ENCODE measurements at regions not wholly inside any gene's neighbourhood (a gene's known extent, or its start where the extent isn't known, plus 50 kb on each side); places are given as distances from the start of the nearest gene placed in this dataset.
"Not testable (repeated sequence)": the region's sequence is repeated elsewhere in the genome, so short reads cannot be mapped to it uniquely, and the experiment has no call there.

DNA sequence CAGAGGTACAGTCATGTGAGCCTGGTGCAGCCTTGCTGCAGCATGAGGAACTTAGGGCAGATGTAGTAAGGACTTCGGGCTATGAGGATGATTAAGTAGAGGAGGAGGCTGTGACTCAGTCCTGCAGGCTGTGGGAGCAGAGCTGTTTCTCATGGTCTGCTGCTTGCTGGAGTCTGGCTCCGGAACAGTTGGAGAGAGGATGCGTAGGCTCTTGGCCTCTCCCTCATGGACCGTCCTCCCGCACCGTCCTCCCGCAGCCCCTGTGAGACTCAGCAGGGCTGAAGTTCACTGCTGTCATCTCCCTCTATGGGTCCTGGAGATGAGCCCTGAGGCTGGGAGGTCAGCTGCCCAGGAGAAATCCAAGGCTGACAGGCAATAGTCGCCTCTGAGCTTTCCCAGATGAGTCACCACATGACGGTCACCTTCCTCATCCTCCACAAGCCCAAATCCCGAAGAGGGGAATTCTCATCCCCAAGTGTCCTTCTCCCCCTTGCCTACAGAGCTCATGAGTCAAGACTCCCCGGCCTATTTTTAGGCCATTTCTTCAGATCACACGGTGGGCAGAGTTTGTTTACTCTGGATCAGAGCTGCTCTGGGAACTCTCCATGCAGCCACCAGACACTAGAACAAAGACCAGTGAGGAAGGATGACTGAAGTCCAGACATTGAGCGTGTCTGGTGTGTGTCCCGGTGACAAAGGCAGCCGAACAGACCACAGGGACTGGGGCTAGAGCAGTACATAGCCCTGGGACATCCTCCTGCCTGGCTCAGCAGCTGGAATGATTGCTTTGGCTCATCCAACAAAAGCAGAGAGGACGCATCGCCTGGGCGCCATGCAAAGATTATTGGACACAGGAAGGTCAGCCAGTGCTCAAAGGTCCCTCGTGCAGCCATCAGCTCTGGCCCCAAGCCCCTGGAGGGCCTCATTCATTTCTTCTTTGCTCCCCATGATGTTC, 134.5 kb downstream of the NPIPB11 start:
- not testable (repeated sequence) for DNase-seq

DNA sequence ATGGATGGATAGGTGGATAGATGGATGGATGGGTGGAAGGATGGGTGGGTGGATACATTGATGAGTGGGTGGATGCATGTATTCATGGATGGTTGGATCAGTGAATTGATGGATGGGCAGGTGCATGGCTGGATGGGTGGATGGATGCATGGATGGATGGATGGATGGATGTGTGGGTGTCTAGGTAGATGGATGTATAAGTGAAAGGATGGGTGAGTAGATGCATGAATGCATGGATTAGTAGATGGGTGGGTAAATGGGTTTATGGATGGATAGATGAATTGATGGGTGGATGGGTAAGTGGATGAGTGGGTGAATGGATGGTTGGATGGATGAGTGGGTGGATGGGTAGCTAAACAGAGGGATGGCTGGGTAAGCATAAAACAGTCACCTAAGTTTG, 135.6 kb downstream of the NPIPB11 start:
- not testable (repeated sequence) for DNase-seq

DNA sequence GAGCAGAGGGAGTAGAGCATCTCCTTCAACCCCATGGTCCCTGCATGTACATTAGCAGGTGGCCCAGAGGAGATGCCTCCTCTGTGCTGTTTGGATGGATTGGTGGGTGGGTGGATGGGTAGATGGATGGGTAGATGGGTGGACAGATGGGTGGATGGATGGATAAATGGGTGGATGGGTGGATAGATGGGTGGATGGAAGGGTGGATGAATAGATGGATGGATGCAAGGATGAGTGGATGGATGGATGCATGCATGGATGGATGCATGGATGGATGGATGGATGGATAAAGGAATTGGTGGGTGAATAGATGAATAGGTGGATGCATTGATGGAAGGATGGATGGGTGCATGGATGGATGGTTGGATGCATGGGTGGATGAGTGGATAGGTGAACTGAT, 136.5 kb downstream of the NPIPB11 start:
- not testable (repeated sequence) for DNase-seq

DNA sequence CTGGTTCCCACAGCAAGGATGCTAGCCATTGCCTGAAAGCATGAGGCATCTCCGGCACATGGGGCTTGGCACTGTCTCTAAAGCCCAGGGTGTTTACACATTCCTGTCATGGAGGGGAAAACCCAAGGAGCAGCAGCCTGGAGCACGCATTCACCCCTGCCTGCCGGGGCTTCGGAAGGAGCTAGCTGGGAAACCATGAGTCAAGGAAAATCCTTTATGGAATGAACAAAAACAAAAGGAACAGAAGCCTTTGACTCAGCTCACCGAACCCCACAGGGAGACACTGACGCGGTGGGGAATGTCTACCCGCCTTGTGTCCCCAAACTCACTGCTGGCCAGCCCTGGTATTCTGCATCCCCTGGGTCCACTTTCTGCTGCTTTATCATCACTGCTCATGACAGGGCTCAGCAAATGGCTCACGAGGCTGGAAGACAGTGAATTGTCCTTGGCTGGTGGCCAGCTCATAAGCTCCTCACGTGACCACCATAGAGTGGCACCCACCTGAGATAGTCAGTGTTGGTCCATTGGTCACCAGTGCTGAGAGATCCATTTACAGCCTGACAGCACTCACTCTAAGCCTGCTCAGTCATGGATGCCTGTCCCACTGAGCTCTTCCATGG, 137.2 kb downstream of the NPIPB11 start:
- not testable (repeated sequence) for DNase-seq

DNA sequence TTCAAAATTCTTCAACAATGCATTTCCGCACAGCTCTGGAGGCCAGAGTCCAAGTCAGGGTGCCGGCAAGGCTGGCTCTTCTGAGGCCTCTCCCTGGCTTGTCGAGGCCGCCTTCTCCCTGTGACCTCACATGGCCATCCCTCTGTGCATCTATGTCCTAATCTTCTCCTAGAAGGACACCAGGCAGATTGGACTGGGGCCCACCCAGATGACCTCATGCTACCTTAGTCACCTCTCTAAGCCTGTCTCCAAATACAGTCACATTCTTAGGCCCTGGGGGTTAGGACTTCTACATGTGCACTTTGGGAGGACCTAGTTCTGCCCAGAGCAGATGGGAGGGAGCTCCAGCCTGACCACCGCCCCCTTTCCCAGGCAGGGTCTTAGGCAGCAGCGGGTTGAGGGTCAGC, 137.7 kb downstream of the NPIPB11 start:
- not testable (repeated sequence) for DNase-seq

DNA sequence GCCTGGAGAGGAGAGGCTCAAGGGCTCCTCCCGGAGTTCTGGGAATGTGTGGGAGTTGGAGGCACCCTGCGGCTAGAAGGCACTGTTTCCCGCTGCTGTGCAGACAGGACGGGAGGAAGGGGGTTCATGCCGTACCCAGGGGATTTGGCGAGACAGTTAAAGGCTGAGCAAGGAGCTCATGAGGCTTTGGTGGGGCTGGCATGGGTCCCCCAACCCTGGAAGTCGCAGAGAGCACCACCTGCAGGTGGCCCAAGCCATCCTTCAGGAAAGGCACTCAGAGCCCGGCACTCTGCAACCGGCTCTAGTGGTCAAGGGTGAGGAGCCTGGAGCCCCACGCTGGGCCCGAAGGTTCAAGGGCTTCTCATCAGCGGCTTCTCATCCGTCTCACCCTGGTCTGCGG, 138.2 kb downstream of the NPIPB11 start:
- not testable (repeated sequence) for DNase-seq

DNA sequence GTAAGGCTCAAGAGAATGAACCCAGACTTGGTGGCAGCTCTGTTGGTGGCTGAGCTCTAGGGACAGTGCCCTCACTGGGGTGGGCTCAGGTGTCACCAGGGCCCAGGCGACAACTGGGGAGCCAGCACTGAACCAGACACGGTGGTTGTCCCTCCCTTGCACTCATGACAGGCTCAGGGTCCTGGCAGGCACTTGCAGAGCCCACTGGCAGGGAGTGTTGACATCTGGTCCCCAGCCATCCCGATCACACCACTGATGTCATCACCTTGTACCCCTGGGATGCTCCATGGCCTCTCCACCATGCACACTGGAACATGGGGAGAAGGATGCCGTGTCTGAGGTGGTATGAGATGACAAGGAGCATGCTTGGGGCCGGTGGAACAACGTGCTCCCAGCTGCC, 138.6 kb downstream of the NPIPB11 start:
- DNase-seq = not testable (repeated sequence)

DNA sequence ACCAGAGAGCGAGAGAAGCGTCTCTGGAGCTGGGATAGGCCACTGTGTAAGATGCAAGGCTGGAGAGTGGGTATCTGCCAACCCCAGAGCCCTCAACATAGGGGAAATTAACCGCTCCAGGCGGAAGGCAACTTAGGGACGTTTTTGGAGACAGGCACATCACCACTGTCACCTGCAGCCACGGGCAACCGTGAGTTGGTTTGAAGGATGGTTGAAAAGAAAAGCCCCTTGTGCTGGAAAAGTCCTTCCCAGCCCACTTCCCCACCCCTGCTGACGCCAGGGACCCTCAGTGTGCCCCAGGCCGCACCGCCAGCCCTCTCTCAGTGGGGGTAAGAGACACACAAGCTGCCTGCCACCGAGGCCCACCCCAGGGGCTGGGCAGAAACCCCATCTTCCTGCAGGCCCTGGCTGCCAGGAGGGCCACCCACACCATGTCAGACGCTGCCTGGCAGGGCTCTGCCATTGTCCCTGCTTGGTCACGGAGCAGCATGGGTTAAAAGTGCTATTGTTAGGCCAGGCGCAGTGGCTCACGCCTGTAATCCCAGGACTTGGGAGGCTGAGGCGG, 139.4 kb downstream of the NPIPB11 start:
- DNase-seq = not testable (repeated sequence)

DNA sequence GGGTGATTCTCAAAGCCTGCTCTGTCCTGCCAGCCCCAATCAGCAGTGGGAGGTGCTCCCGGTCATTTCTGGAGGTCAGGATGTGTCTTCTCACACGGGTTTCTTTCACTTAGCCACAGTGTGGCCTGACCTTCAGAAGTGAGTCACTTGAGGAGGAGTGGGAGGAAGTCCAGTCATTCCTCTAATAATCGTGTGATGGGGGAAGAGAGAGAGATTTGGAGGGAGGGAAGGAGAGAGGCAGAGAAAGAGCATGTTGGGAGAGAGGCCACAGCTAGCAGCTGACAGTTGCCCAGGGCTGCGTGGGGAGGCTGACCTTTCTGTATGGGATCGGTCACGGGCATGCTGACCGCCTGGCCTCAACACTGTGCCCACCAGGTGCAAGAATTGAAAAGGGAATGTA, 139.9 kb downstream of the NPIPB11 start:
- not testable (repeated sequence) for DNase-seq

DNA sequence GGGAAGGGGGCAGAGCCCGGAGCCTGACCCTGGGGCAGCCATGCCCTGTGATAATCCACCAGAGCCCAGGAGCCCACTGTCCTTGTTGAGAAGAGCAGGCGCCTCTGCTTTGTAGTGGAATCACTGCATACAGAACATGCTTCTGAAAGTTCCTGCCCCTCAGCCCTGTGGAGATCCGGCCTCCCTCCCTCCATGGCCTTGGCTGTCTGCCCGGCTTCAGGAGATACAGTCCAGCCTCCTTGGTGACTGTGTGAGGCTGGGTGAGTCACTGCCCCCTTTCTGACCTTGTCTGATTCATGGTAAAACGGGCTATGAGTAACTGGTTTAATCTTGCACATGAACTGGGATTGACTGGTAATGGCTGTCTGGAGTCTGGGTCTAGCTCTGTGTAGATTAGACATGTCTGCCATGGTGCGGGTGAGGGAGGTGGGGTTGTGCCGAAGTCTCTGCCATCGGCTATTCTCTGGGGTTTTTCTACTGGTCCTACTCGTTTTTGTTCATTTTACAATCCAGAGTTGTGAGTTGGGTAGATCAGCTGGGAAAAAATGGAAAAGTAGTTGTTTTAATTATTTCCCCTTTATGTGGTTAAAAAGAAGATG, 141.2 kb downstream of the NPIPB11 start:
- DNase-seq = not testable (repeated sequence)

DNA sequence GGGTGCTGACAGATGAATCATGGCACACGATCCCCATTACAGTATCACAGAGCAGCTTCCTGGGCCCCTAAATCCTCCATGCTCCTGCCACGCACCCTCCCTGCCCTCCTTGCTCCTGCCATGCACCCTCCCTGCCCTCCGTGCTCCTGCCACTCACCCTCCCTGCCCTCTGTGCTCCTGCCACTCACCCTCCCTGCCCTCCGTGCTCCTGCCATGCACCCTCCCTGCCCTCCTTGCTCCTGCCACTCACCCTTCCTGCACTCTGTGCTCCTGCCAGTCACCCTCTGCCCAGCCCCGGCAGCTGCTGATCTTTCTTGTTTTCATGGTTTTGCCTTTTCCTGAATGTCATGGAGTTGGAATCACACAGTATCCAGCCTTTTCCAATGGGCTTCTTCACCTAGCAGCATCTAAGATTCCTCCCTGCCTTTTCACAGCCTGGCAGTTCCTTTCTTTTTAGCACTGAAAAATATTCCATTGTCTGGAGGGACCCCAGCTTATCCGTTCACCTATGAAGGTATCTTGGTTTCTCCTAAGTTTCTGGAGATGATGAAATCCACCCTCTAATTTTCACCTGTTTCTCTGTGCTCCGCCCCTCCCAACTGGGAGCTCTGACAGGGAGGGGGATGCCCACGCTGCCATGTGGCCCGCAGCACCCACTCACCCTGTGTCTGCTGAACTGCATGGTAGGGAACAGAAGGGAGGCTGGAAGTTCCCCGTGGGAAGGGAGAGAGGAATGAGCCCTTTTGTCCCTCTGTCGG, 142.3 kb downstream of the NPIPB11 start:
- DNase-seq = not testable (repeated sequence)

DNA sequence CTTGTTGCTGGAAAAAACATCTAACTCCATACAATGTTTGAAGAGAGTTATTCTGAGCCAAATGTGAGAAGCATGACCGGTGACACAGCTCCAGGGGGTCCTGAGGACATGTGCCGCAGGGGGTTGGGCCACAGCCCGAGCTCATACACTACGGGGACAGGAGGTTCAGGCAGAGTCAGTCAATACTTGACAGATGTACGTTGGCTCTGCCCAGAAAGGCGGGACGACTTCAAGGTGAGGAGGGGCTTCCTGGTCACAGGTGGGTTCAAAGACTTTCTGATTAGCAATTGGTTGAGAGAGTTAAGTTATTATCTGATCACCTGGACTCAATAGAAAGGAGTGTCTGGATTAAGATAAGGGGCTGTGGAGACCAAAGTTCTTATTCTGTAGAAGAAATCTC, 143.8 kb downstream of the NPIPB11 start:
- not testable (repeated sequence) for DNase-seq

DNA sequence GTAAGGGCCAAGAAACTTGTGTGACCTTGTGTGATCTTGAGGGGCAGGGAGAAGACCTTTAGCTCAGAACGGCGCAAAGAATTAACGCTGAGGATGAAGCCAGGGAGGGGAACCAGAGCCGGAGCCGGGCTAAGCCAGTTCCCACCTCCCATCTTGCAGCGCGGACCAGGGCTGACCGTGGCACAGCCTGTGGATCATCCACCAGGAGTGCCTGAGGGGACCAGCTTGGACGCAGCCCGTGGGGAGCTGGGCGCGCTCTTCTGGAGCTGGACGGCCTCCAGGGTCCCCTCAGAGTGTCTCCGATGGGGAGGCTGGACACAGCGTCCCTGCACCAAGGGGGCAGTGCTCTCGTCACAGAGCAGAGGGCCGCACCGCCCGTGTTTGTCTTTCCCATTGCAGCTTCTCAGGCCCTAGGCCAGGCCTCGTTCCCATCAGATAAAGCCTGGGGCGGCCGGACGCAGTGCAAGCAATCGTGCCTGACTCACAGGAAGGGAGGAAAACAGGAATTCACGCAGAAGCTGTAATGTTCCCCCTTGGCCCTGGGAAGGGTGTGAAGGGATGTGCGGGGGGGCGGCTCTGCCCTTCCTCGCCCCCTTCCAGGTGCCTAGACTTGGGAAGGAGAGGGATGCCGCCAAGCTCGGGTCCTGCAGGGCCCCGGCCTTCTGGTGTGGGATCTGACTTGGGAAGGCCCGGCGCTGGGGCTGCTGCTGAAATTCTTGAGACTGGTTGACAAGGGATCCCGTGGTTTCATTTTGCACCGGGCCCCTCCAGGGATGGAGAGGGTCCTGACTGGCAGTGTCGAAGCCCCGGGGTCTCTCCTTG, 144.9 kb downstream of the NPIPB11 start:
- DNase-seq = not testable (repeated sequence)

DNA sequence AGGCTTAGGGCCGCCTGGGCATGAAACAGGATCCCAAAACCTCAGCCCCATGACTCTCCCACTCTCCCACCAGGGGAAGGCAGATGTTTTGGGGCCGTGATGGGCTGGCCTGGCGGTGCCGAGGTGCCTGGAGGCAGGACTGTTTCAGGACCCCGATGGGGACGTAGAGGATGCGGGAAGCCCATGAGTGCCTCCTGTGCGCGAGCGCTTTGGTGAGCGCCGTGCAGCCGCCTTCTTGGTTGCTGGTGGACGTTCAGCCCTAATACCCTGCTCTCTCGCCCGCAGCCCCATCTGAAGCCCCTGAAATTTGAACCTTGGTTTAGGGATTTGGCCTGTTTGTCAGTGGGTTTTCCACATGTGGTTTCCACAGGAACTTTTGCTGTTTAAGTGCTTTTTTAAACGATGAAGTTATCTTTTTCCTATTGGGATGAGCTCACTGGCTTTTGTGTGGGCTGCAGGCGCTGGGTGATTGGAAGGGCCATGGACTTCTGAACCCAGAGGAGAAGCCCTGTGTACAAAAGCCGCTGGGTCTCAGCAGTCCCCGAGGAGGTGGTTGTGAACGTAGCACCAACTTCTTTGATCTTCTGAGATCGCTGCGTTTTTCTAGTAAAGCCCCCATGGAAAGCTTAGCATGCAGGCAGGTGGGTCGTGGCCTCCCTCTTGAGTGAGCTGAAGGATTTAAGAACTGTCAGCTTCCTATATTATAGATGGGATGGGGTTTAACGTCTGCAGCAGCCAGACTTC, 145.7 kb downstream of the NPIPB11 start:
- not testable (repeated sequence) for DNase-seq

DNA sequence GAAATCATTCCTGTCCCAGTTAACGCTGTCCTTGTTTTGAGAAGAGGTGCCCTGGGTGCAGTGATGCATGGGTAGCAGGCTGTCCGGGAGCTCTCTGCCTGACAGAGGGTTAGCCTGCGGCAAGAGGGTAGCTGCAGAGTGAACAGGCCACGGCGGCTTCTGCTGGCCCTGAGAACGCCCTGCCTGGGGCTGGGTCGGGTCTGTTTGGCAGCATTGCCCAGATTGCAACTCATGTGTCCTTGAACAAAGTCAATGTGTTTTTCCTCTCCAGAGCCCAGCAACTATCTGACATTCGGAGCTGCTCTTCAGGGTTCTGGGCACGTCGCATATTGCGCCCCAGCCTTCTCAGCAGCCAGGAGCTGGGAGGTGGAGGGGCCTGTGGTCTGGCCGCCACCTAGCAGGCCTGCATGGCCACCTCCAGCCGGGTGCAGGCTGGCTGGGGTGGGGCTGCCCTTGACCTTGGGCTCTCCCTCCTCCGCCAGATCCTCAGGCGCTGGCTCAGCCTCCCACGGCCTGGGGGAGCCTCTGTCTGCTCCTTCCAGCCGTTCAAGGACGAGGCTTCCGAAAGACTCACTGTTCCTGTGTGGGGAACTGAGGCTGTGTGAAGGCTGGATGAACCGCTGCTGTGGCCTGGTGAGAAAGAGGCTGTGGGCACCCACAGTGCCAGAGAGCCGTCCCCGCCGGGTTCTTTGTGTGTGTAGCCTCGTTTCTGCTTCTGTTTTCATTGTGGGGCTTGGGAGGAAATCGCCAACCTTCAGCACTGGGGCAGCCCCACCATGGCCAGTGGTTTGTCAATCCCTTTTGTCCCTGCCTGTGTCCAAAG, 146.7 kb downstream of the NPIPB11 start:
- not testable (repeated sequence) for DNase-seq

DNA sequence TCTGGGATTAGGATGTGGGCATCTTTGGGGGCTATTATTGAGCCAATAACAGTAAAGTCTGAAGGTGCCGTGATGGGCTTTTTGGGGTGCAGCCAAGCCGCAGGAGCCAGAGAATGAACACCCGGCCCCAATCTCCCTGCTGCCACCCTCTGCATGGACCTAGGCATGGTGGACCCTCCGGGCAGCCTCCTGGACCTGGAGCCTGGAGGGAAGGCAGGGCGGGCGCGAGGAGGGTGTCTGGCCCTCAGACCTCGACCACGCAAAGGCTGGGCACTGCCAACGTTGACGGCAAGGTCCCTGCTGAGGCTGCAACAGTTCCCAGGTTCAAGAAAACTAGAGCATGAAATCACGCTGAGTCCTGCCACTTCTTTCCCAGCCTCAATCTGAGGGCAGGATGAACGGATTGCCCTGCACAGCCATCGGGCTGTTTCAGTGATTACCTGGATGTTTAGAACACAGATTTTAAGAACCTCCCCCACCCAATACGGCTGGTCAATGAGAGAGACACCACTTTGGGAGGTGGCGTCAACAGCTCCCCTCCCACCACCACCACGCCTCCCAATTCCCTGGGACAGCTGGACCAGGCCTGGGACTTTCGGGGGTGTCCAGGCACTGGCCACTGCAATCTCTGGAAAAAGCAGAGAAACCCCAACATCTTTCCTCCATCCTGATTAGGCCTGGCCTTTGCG, 147.4 kb downstream of the NPIPB11 start:
- DNase-seq = not testable (repeated sequence)

DNA sequence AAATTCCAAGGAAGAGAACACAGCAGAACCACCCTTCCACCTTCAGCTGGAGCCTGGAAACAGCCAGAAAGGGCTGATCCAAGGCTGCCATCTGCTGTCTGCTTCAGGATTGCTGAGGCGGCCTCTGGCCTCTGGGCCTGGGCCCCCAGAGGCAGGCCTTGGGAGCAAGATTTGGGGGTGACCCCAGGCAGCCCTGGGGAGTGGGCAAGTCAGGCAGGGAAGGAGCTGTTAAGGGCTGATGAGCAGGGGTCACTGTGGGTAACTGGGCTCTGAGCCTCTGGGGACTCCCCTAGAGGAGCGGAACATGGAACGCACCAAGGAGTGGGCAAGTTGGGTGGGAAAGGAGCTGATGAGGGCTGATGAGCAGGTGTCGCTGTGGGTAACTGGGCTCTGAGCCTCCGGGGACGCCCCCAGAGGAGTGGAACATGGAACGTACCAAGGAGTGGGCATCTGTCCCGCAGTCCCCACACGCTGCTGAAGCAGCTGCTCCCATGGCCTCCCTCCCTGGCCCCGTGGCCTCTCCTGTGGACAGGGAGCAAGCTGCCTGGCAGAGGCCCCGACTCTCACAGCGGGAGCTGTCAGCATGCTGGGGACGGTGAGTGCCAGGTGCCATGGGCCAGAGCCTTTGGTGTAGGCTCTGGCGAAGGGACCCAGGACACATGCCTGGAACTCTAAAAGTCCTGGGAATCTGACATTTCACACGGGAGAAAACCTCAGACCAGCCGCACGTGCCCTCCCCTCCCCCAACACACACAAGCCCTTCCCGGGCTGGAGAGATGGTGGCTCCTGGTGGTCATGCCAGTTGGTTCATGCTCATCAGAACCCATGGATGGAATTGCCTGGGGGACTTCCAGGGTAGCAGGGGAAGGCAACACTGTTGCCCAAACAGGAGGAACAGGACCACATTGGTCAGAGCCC, 148.8 kb downstream of the NPIPB11 start:
- DNase-seq = not testable (repeated sequence)

DNA sequence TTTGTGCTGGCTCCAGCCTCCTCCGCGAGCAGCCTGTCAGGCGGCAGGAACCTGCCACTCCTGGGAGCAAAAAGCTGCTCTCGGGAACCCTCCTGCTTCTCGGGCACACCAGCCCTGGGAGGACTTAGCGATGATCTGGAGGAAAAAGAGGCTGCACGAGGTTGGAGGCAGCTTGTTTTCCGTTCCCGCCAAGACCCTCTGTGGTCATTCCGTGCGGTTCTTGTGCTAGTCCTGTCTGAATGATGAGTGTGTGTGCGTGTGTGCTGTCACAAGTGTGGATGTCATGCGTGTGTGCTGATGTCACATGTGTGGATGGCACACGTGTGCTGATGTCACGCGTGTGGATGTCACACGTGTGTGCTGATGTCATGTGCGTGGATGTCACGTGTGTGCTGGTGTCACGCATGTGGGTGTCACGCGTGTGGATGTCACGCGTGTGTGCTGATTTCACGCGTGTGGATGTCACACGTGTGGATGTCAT, 150.0 kb downstream of the NPIPB11 start:
- no peak for DNase-seq
